H1 (cell line): ENCODE measurements at regions not wholly inside any gene's neighbourhood (a gene's known extent, or its start where the extent isn't known, plus 50 kb on each side); places are given as distances from the start of the nearest gene placed in this dataset.

Source experiments
- CTCF ChIA-PET: fragments of 300-600 bp; sonication (Branson Sonifier 250); formaldehyde crosslinking; loops from one replicate; lab custom pipeline; 2021; ENCODE audit not compliant: partially characterized antibody; lab: Charles Lee
- POLR2A ChIA-PET: fragments of 300-600 bp; sonication (Branson Sonifier 250); formaldehyde crosslinking; loops from one replicate; lab custom pipeline; 2021; ENCODE audit warnings: inconsistent platforms; ENCODE audit not compliant: partially characterized antibody; lab: Charles Lee
- DNase-seq, 2 experiments: peaks; one replicate each; pipeline versions ENCODE4 v3.0.0 to v3.0.0-alpha.2; 2010 to 2022; ENCODE audit warnings: low spot score in 2 of 2, low read depth in 1 of 2, mixed read lengths in 1 of 2
- FAIRE-seq: peaks from 2 replicates; lab custom pipeline; 2011; peaks lifted over from hg19 to GRCh38; lab: Jason Lieb, UNC
- H2AFZ ChIP-seq: 2 replicates; pipeline ENCODE4 v1.8.1; 2012; ENCODE audit warnings: low read length, inconsistent platforms
- H2AK5ac ChIP-seq: 2 replicates; pipeline ENCODE4 v1.6.1; 2013; ENCODE audit warnings: low read depth, low read length
- H2BK120ac ChIP-seq: replicated peaks from 2 replicates; pipeline ENCODE3; 2013; ENCODE audit warnings: low read depth, low read length, inconsistent platforms
- H2BK12ac ChIP-seq: 2 replicates; pipeline ENCODE4 v1.6.1; 2013; ENCODE audit warnings: low read depth, low read length
- H2BK15ac ChIP-seq: 2 replicates; pipeline ENCODE4 v1.6.1; 2013; ENCODE audit warnings: low read length
- H2BK20ac ChIP-seq: 2 replicates; pipeline ENCODE4 v1.6.1; 2013; ENCODE audit warnings: low read length
- H2BK5ac ChIP-seq: 2 replicates; pipeline ENCODE4 v1.6.1; 2013; ENCODE audit warnings: low read depth, low read length
- H3K14ac ChIP-seq: 2 replicates; pipeline ENCODE4 v1.6.1; 2013; ENCODE audit warnings: inconsistent platforms; ENCODE audit not compliant: insufficient read length
- H3K18ac ChIP-seq: 2 replicates; pipeline ENCODE4 v1.6.1; 2013; ENCODE audit warnings: low read length; ENCODE audit errors: extremely low read depth
- H3K23ac ChIP-seq: 2 replicates; pipeline ENCODE4 v1.6.1; 2013; ENCODE audit warnings: inconsistent platforms; ENCODE audit not compliant: insufficient read length
- H3K23me2 ChIP-seq: 2 replicates; pipeline ENCODE4 v1.6.1; 2013; ENCODE audit warnings: low read depth, low read length
- H3K27ac ChIP-seq: 2 replicates; pipeline ENCODE4 v1.6.1; 2011; ENCODE audit warnings: low read depth, low read length, inconsistent platforms
- H3K27me3 ChIP-seq, 4 experiments: replicated peaks in 1 of 4; 1 replicate in 1 of 4; 2 replicates in 3 of 4; pipeline versions ENCODE4 v1.6.1 to v1.8.1; 2011 to 2013; ENCODE audit warnings: low read length in 3 of 4, mild to moderate bottlenecking in 3 of 4, inconsistent platforms in 2 of 4, mixed read lengths in 2 of 4, moderate library complexity in 1 of 4; ENCODE audit not compliant: control insufficient read depth in 3 of 4, insufficient read depth in 3 of 4; ENCODE audit errors: extremely low read depth in 1 of 4
- H3K36me3 ChIP-seq, 4 experiments: 2 replicates each; pipeline versions ENCODE4 v1.6.1 to v1.8.1; 2011 to 2013; ENCODE audit warnings: mild to moderate bottlenecking in 4 of 4, low read length in 3 of 4, moderate library complexity in 2 of 4, control low read depth in 1 of 4, inconsistent platforms in 1 of 4; ENCODE audit not compliant: insufficient read depth in 4 of 4, control insufficient read depth in 2 of 4
- H3K4ac ChIP-seq: replicated peaks from 2 replicates; pipeline ENCODE3; 2013; ENCODE audit warnings: low read length, low read depth, mixed read lengths, inconsistent platforms; ENCODE audit not compliant: insufficient read length
- H3K4me1 ChIP-seq, 4 experiments: replicated peaks in 1 of 4; 1 replicate in 1 of 4; 2 replicates in 3 of 4; pipeline versions ENCODE4 v1.6.1 to v1.8.1; 2011 to 2013; ENCODE audit warnings: low read length in 3 of 4, inconsistent platforms in 2 of 4, mixed read lengths in 1 of 4; ENCODE audit not compliant: insufficient read depth in 4 of 4, control insufficient read depth in 3 of 4
- H3K4me2 ChIP-seq, 2 experiments: 2 replicates each; pipeline versions ENCODE4 v1.6.1 to v1.8.1; 2011 to 2013; ENCODE audit warnings: low read depth in 2 of 2, low read length in 2 of 2, control low read depth in 1 of 2, inconsistent platforms in 1 of 2, mild to moderate bottlenecking in 1 of 2; ENCODE audit not compliant: insufficient read depth in 1 of 2
- H3K4me3 ChIP-seq, 4 experiments: fragments of 200-600, 300-600 bp in 1 of 4; sonication (generic), shearing (Covaris generic), sonication (Bioruptor Twin) in 1 of 4; 2 replicates each; pipeline versions ENCODE4 v1.5.1 to v1.8.1; 2011 to 2016; ENCODE audit warnings: low read length in 4 of 4, low read depth in 3 of 4, control low read depth in 2 of 4, inconsistent platforms in 2 of 4, mild to moderate bottlenecking in 2 of 4, mixed read lengths in 1 of 4, moderate library complexity in 1 of 4; ENCODE audit not compliant: insufficient read depth in 2 of 4; ENCODE audit errors: extremely low read depth in 1 of 4
- H3K56ac ChIP-seq: replicated peaks from 2 replicates; pipeline ENCODE3; 2013; ENCODE audit warnings: low read depth, mild to moderate bottlenecking, mixed read lengths, low read length, inconsistent platforms; ENCODE audit not compliant: insufficient read length
- H3K79me1 ChIP-seq: 2 replicates; pipeline ENCODE4 v1.6.1; 2013; ENCODE audit warnings: low read depth, low read length, control low read depth
- H3K79me2 ChIP-seq, 2 experiments: 2 replicates each; pipeline versions ENCODE4 v1.6.1 to v1.8.1; 2012 to 2013; ENCODE audit warnings: low read length in 2 of 2, mild to moderate bottlenecking in 2 of 2, inconsistent platforms in 1 of 2; ENCODE audit not compliant: insufficient read depth in 2 of 2, control insufficient read depth in 1 of 2
- H3K9ac ChIP-seq, 4 experiments: replicated peaks in 1 of 4; 1 replicate in 1 of 4; 2 replicates in 3 of 4; pipeline versions ENCODE4 v1.6.1 to v1.8.1; 2011 to 2013; ENCODE audit warnings: low read depth in 3 of 4, low read length in 3 of 4, control low read depth in 2 of 4, mild to moderate bottlenecking in 2 of 4, moderate library complexity in 2 of 4, inconsistent platforms in 1 of 4; ENCODE audit errors: extremely low read depth in 1 of 4
- H3K9me3 ChIP-seq, 2 experiments: 2 replicates each; pipeline versions ENCODE4 v1.6.1 to v1.8.1; 2012 to 2013; ENCODE audit warnings: mild to moderate bottlenecking in 2 of 2, moderate library complexity in 2 of 2, control low read depth in 1 of 2, inconsistent platforms in 1 of 2, low read depth in 1 of 2, low read length in 1 of 2, mixed read lengths in 1 of 2; ENCODE audit not compliant: insufficient read depth in 2 of 2
- H4K20me1 ChIP-seq, 2 experiments: replicated peaks in 1 of 2; 2 replicates each; pipeline versions ENCODE3 to v1.8.1; 2011 to 2013; ENCODE audit warnings: inconsistent platforms in 2 of 2, low read length in 2 of 2, mild to moderate bottlenecking in 1 of 2; ENCODE audit not compliant: insufficient read depth in 2 of 2, control insufficient read depth in 1 of 2
- H4K5ac ChIP-seq: 2 replicates; pipeline ENCODE4 v1.6.1; 2013; ENCODE audit warnings: low read length, low read depth, mixed read lengths, inconsistent platforms; ENCODE audit not compliant: insufficient read length
- H4K8ac ChIP-seq: 2 replicates; pipeline ENCODE4 v1.8.0; 2013; ENCODE audit warnings: mild to moderate bottlenecking, moderate library complexity, low read length, inconsistent platforms; ENCODE audit not compliant: insufficient read depth; ENCODE audit errors: extremely low read depth
- H4K91ac ChIP-seq: replicated peaks from 2 replicates; pipeline ENCODE3; 2013; ENCODE audit warnings: low read length, mixed read lengths, inconsistent platforms; ENCODE audit not compliant: insufficient read length
- EP300 ChIP-seq, 2 experiments: IDR thresholded peaks; 1 replicate in 1 of 2; 2 replicates in 1 of 2; pipeline ENCODE4 v1.6.1; 2011 to 2012; ENCODE audit warnings: low read depth in 2 of 2, low read length in 2 of 2, mild to moderate bottlenecking in 2 of 2, borderline replicate concordance in 1 of 2, inconsistent platforms in 1 of 2, moderate library complexity in 1 of 2
- RBBP5 ChIP-seq: IDR thresholded peaks from 2 replicates; pipeline ENCODE4 v1.7.1; 2012; ENCODE audit warnings: low read depth, mild to moderate bottlenecking, inconsistent platforms, low read length, moderate library complexity, borderline replicate concordance
- RXRA ChIP-seq: IDR thresholded peaks from 2 replicates; pipeline ENCODE4 v1.6.1; 2011; ENCODE audit warnings: low read depth, mild to moderate bottlenecking, low read length, moderate library complexity; ENCODE audit not compliant: insufficient read depth
- SAP30 ChIP-seq: fragments of 300-600 bp; sonication (generic); IDR thresholded peaks from 2 replicates; pipeline ENCODE4 v1.7.1; 2012; ENCODE audit warnings: low read length, moderate library complexity, mild to moderate bottlenecking, inconsistent platforms; ENCODE audit not compliant: insufficient read depth, insufficient replicate concordance
- SIX5 ChIP-seq: IDR thresholded peaks from 2 replicates; pipeline ENCODE4 v1.6.1; 2011; ENCODE audit warnings: mild to moderate bottlenecking, low read depth, low read length
- SP1 ChIP-seq: IDR thresholded peaks from 2 replicates; pipeline ENCODE4 v1.6.1; 2011; ENCODE audit warnings: low read depth, low read length
- YY1 ChIP-seq: IDR thresholded peaks from 2 replicates; pipeline ENCODE4 v1.6.1; 2011; ENCODE audit warnings: low read depth, mild to moderate bottlenecking, low read length
- WGBS, 2 experiments: shearing (Covaris generic) in 1 of 2; methylation state at CpG; one replicate each; pipeline versions ENCODE4 v1.1.6 to v1.1.7; 2013 to 2015; ENCODE audit warnings: low lambda C conversion rate in 2 of 2, mixed read lengths in 2 of 2, inconsistent platforms in 1 of 2, low coverage in 1 of 2, missing lambda C conversion rate in 1 of 2; ENCODE audit not compliant: insufficient replicate concordance in 2 of 2, insufficient coverage in 1 of 2, insufficient read length in 1 of 2; ENCODE audit errors: extremely low coverage in 1 of 2, missing lambda C conversion rate in 1 of 2; 5-methylcytosine and 5-hydroxymethylcytosine counted together
- TF ChIP-seq, protein P1 (sequence below), 3 experiments: IDR thresholded peaks; 1 replicate in 2 of 3; 2 replicates in 1 of 3; pipeline versions ENCODE4 v1.5.1 to v1.6.1; 2011; ENCODE audit warnings: low read length in 3 of 3, mild to moderate bottlenecking in 3 of 3, inconsistent platforms in 2 of 3, low read depth in 1 of 3, moderate library complexity in 1 of 3; ENCODE audit not compliant: insufficient read depth in 1 of 3; ENCODE audit errors: control extremely low read depth in 1 of 3

DNA sequence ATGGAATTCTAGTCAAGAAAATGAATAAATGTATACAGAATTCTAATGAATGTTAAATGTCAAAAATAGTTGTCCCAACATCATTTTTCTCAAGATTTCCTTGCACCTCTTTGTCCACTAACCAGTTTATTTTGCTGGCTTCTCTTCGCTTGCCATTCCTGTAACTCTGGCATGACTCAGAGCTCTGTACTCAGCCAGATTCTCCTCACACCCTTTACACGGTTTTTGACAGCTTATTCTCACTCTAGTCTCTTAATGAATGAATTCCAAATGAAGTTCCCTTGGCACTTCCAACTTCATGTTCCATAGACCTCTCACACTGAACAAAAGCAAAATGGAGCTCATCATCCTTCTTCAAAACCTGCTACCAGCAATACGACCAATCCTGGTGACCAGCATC lies 419.3 kb upstream of the SLIT2 start:
- H4K91ac ChIP-seq = no peak overlapping the region
- no peaks in the 10 kb centered on the region for H3K27me3 ChIP-seq
- no peak overlapping the region for H3K4ac ChIP-seq
- ChIA-PET POLR2A (no interaction called here), CTCF (interaction anchor here (0.5 to 0.9 kb wide), 2 partner anchors 15 to 23 kb away, joined by 3 to 4 read pairs; no protein-coding TSS in a partner anchor)
- H2BK5ac ChIP-seq = no peak overlapping the region
- no peak overlapping the region for H3K18ac ChIP-seq
- H2BK12ac ChIP-seq = no peak overlapping the region
- H4K20me1 ChIP-seq = no peaks in the 10 kb centered on the region
- no peaks in the 10 kb centered on the region for H3K36me3 ChIP-seq
- no peak overlapping the region for H3K4me2 ChIP-seq
- no peak overlapping the region for H3K27ac ChIP-seq
- no peaks in the 10 kb centered on the region for H3K4me1 ChIP-seq
- H3K23me2 ChIP-seq = no peaks in the 10 kb centered on the region
- no peak overlapping the region for H2BK20ac ChIP-seq
- H3K23ac ChIP-seq = no peak overlapping the region
- H2BK120ac ChIP-seq = no peak overlapping the region
- FAIRE-seq = no peak
- H4K5ac ChIP-seq = no peak overlapping the region
- H3K79me2 ChIP-seq = no peaks in the 10 kb centered on the region
- no peaks in the 10 kb centered on the region for H3K9me3 ChIP-seq
- no peak overlapping the region for H3K14ac ChIP-seq
- H2BK15ac ChIP-seq = no peak overlapping the region
- no peak overlapping the region for H3K9ac ChIP-seq
- H3K79me1 ChIP-seq = no peaks in the 10 kb centered on the region
- DNase-seq = no peak
- H3K56ac ChIP-seq = no peak overlapping the region
- no peak for TF ChIP-seq EP300 (IDR thresholded peaks at IDR 0.05; ENCODE audit: borderline replicate concordance in 1 of 2, low read depth in 2 of 2, low read length in 2 of 2)
- no peak for TF ChIP-seq SAP30
- no peak for TF ChIP-seq RBBP5
- no peak for TF ChIP-seq RXRA
- no peak for TF ChIP-seq YY1
- no peak for TF ChIP-seq SP1
- TF ChIP-seq, protein P1, sequence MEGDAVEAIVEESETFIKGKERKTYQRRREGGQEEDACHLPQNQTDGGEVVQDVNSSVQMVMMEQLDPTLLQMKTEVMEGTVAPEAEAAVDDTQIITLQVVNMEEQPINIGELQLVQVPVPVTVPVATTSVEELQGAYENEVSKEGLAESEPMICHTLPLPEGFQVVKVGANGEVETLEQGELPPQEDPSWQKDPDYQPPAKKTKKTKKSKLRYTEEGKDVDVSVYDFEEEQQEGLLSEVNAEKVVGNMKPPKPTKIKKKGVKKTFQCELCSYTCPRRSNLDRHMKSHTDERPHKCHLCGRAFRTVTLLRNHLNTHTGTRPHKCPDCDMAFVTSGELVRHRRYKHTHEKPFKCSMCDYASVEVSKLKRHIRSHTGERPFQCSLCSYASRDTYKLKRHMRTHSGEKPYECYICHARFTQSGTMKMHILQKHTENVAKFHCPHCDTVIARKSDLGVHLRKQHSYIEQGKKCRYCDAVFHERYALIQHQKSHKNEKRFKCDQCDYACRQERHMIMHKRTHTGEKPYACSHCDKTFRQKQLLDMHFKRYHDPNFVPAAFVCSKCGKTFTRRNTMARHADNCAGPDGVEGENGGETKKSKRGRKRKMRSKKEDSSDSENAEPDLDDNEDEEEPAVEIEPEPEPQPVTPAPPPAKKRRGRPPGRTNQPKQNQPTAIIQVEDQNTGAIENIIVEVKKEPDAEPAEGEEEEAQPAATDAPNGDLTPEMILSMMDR (IDR thresholded peaks at IDR 0.05; ENCODE audit: control extremely low read depth in 1 of 3, insufficient read depth in 1 of 3, low read depth in 1 of 3, low read length in 3 of 3) = no peak
- TF ChIP-seq SIX5 = no peak
- no peak overlapping the region for H2AFZ ChIP-seq
- no peak overlapping the region for H3K4me3 ChIP-seq
- WGBS, 2 experiments = 85% methylated on average over 3 of the region's 3 CpGs; no CpG with 5 or more reads in 1 of the 2 experiments
- no peak overlapping the region for H2AK5ac ChIP-seq
- H4K8ac ChIP-seq = no peak overlapping the region
